ENCODE measurements at regions not wholly inside any gene's neighbourhood (a gene's known extent, or its start where the extent isn't known, plus 50 kb on each side); places are given as distances from the start of the nearest gene placed in this dataset.

GRCh38 chr12:83690465-83690864 lies 1003.8 kb downstream of the TMTC2 start:
- no peak for TF ChIP-seq CTCF (IDR thresholded peaks at IDR 0.05)
- Histone ChIP-seq H3K36me3 (no peaks in the 10 kb centered on the region), H3K27me3 (ENCODE audit: low read depth) (no peaks in the 10 kb centered on the region), H3K27ac (no peak overlapping the region), H3K4me3 (no peak overlapping the region), H3K9me3 (no peaks in the 10 kb centered on the region), H3K4me1 (no peaks in the 10 kb centered on the region)
- intact Hi-C loops (cut with DNase I) = no loop called here
- ATAC-seq (no peak), DNase-seq (no peak)

GRCh38 chr12:83689333-83689732 lies 1002.6 kb downstream of the TMTC2 start:
- H3K27me3 ChIP-seq (ENCODE audit: low read depth) = no peaks in the 10 kb centered on the region
- H3K36me3 ChIP-seq = no peaks in the 10 kb centered on the region
- H3K4me3 ChIP-seq = no peak overlapping the region
- DNase-seq (no peak), ATAC-seq (no peak)
- no peak overlapping the region for H3K27ac ChIP-seq
- no peaks in the 10 kb centered on the region for H3K9me3 ChIP-seq
- no peak for TF ChIP-seq CTCF (IDR thresholded peaks at IDR 0.05)
- intact Hi-C loops (cut with DNase I) = no loop called here
- H3K4me1 ChIP-seq = no peaks in the 10 kb centered on the region

GRCh38 chr12:83676781-83677295 lies 990.1 kb downstream of the TMTC2 start:
- no peak for TF ChIP-seq CTCF (IDR thresholded peaks at IDR 0.05)
- no peak for ATAC-seq
- H3K27me3 ChIP-seq (ENCODE audit: low read depth) = no peaks in the 10 kb centered on the region

GRCh38 chr12:83666690-83667089 lies 980.0 kb downstream of the TMTC2 start:
- H3K9me3 ChIP-seq = no peaks in the 10 kb centered on the region
- no peaks in the 10 kb centered on the region for H3K36me3 ChIP-seq
- intact Hi-C loops (cut with DNase I) = no loop called here
- no peaks in the 10 kb centered on the region for H3K4me1 ChIP-seq
- ATAC-seq (no peak), DNase-seq (no peak)
- H3K27ac ChIP-seq = no peak overlapping the region
- no peak for TF ChIP-seq CTCF (IDR thresholded peaks at IDR 0.05)
- H3K27me3 ChIP-seq (ENCODE audit: low read depth) = no peaks in the 10 kb centered on the region
- no peak overlapping the region for H3K4me3 ChIP-seq

More at GRCh38 chr12:83676781-83677295, 990.1 kb downstream of the TMTC2 start:
- no peaks in the 10 kb centered on the region for H3K4me1 ChIP-seq
- intact Hi-C loops (cut with DNase I) = no loop called here
- H3K9me3 ChIP-seq = no peaks in the 10 kb centered on the region
- no peak for DNase-seq
- no peaks in the 10 kb centered on the region for H3K36me3 ChIP-seq
- H3K27ac ChIP-seq = no peak overlapping the region
- H3K4me3 ChIP-seq = no peak overlapping the region

GRCh38 chr12:83665634-83666218 lies 979.0 kb downstream of the TMTC2 start:
- Histone ChIP-seq H3K36me3 (no peaks in the 10 kb centered on the region), H3K4me1 (no peaks in the 10 kb centered on the region), H3K4me3 (no peak overlapping the region), H3K9me3 (no peaks in the 10 kb centered on the region), H3K27ac (no peak overlapping the region), H3K27me3 (ENCODE audit: low read depth) (no peaks in the 10 kb centered on the region)
- DNase-seq (no peak), ATAC-seq (no peak)
- no peak for TF ChIP-seq CTCF (IDR thresholded peaks at IDR 0.05)
- intact Hi-C loops (cut with DNase I) = no loop called here

Measured in lower lobe of right lung (tissue), 2 donors.